ENCODE measurements at regions not wholly inside any gene's neighbourhood (a gene's known extent, or its start where the extent isn't known, plus 50 kb on each side); places are given as distances from the start of the nearest gene placed in this dataset.
"Not testable (repeated sequence)": the region's sequence is repeated elsewhere in the genome, so short reads cannot be mapped to it uniquely, and the experiment has no call there.

- DNase-seq: no peak
These were observed 356.1 kb downstream of the LRATD1 start for GRCh38 chr2:14988600-14988999.

GRCh38 chr2:14991723-14992122 lies 359.2 kb downstream of the LRATD1 start:
- DNase-seq: no peak

GRCh38 chr2:14994721-14995120 lies 362.2 kb downstream of the LRATD1 start:
- DNase-seq: no peak

GRCh38 chr2:14996351-14997014 lies 364.0 kb downstream of the LRATD1 start:
- no peak for DNase-seq

GRCh38 chr2:14998546-14998945 lies 366.0 kb downstream of the LRATD1 start:
- no peak for DNase-seq

GRCh38 chr2:14999114-14999661 lies 366.7 kb downstream of the LRATD1 start:
- DNase-seq: no peak

GRCh38 chr2:15002519-15002918 lies 370.0 kb downstream of the LRATD1 start:
- not testable (repeated sequence) for DNase-seq

- DNase-seq: no peak
These were observed 374.1 kb downstream of the LRATD1 start for GRCh38 chr2:15006667-15007066.

- DNase-seq: no peak
These were observed 377.2 kb downstream of the LRATD1 start for GRCh38 chr2:15009681-15010080.

GRCh38 chr2:15010346-15010745 lies 377.8 kb downstream of the LRATD1 start:
- DNase-seq: no peak

GRCh38 chr2:15018814-15019213 lies 386.3 kb downstream of the LRATD1 start:
- DNase-seq: no peak

GRCh38 chr2:15023221-15023620 lies 390.7 kb downstream of the LRATD1 start:
- no peak for DNase-seq

GRCh38 chr2:15028406-15028805 lies 395.9 kb downstream of the LRATD1 start:
- DNase-seq: no peak

- no peak for DNase-seq
These were observed 399.3 kb downstream of the LRATD1 start for GRCh38 chr2:15031745-15032240.

- no peak for DNase-seq
These were observed 401.7 kb downstream of the LRATD1 start for GRCh38 chr2:15034246-15034645.

GRCh38 chr2:15034860-15035259 lies 402.3 kb downstream of the LRATD1 start:
- DNase-seq: no peak

GRCh38 chr2:15038366-15039364 lies 406.1 kb downstream of the LRATD1 start:
- DNase-seq: no peak

- no peak for DNase-seq
These were observed 408.0 kb downstream of the LRATD1 start for GRCh38 chr2:15040429-15041084.

GRCh38 chr2:15041429-15041837 lies 408.9 kb downstream of the LRATD1 start:
- no peak for DNase-seq

- DNase-seq: no peak
These were observed 410.3 kb downstream of the LRATD1 start for GRCh38 chr2:15042801-15043217.

- DNase-seq: no peak
These were observed 411.0 kb downstream of the LRATD1 start for GRCh38 chr2:15043336-15044058.

- DNase-seq: no peak
These were observed 412.5 kb downstream of the LRATD1 start for GRCh38 chr2:15045054-15045453.
